HCT116 (cell line): ENCODE measurements at regions not wholly inside any gene's neighbourhood (a gene's known extent, or its start where the extent isn't known, plus 50 kb on each side); places are given as distances from the start of the nearest gene placed in this dataset.

Experiments used
- ATAC-seq: fragments of 200-7000 bp; cut with Tn5 transposase; 2 replicates; pipeline ENCODE4 v1.9.1; 2020; ENCODE audit warnings: mild to moderate bottlenecking, moderate library complexity
- BruUV-seq: library from RNA; stranded (reverse); fragments of 400-500 nt; replicated peaks from 2 replicates; lab custom pipeline; 2021; lab: Mats Ljungman, UMichigan
- CTCF ChIA-PET: fragments of 300-600 bp; sonication (Branson Sonifier 250); formaldehyde crosslinking; loops from one replicate; lab custom pipeline; 2021; ENCODE audit warnings: antibody characterized with exemption; lab: Charles Lee
- POLR2A ChIA-PET: fragments of 300-600, 350-600 bp; sonication (Branson Sonifier 250); formaldehyde crosslinking; loops from one replicate; lab custom pipeline; 2021; ENCODE audit warnings: antibody characterized with exemption; lab: Charles Lee
- RAD21 ChIA-PET, 2 experiments: fragments of 300-600 bp; sonication (Branson Sonifier 250); formaldehyde crosslinking; loops; one replicate each; lab custom pipeline; 2023; ENCODE audit warnings: low total read pairs in 2 of 2; ENCODE audit not compliant: uncharacterized antibody in 2 of 2, unreplicated experiment in 2 of 2, low non-redundant PET in 1 of 2; lab: Charles Lee
- DNase-seq: peaks from one replicate; pipeline ENCODE4 v3.0.0-alpha.2; 2010; ENCODE audit warnings: low read depth, low spot score
- H2AFZ ChIP-seq: fragments of 200-600 bp; shearing (Covaris generic), sonication (generic); 2 replicates; pipeline ENCODE4 v1.6.1; 2017; ENCODE audit warnings: low read depth, mixed run types, mixed read lengths, antibody characterized with exemption, low read length; ENCODE audit not compliant: poor library complexity, severe bottlenecking
- H3K27ac ChIP-seq: 2 replicates; pipeline ENCODE4 v1.5.1; 2012; ENCODE audit warnings: low read depth, low read length
- H3K27me3 ChIP-seq: fragments of 200-600 bp; sonication (generic); 2 replicates; pipeline ENCODE4 v1.6.1; 2016; ENCODE audit warnings: mixed run types, low read length, mixed read lengths; ENCODE audit not compliant: insufficient read depth
- H3K36me3 ChIP-seq, 2 experiments: fragments of 200-500 bp in 1 of 2; fragments of 200-600 bp in 1 of 2; sonication (Bioruptor generic) in 1 of 2; sonication (generic) in 1 of 2; 2 replicates each; pipeline versions ENCODE4 v1.5.1 to v1.6.1; 2014 to 2016; ENCODE audit warnings: low read length in 2 of 2, inconsistent platforms in 1 of 2, mixed read lengths in 1 of 2, mixed run types in 1 of 2; ENCODE audit not compliant: insufficient read depth in 2 of 2, control insufficient read depth in 1 of 2
- H3K4me1 ChIP-seq, 2 experiments: fragments of 200-600 bp in 1 of 2; sonication (generic) in 1 of 2; 2 replicates each; pipeline versions ENCODE4 v1.5.1 to v1.6.1; 2012 to 2017; ENCODE audit warnings: low read length in 2 of 2, inconsistent platforms in 1 of 2, mild to moderate bottlenecking in 1 of 2, mixed read lengths in 1 of 2, mixed run types in 1 of 2, moderate library complexity in 1 of 2; ENCODE audit not compliant: insufficient read depth in 2 of 2, control insufficient read depth in 1 of 2
- H3K4me2 ChIP-seq: fragments of 200-600 bp; sonication (generic); 2 replicates; pipeline ENCODE4 v1.6.1; 2017; ENCODE audit warnings: mixed run types, low read length, mixed read lengths
- H3K4me3 ChIP-seq, 2 experiments: fragments of 200-600 bp in 1 of 2; sonication (generic) in 1 of 2; replicated peaks in 1 of 2; 2 replicates each; pipeline ENCODE4 v1.5.1; 2011 to 2016; ENCODE audit warnings: low read length in 2 of 2, control low read depth in 1 of 2, low read depth in 1 of 2, mild to moderate bottlenecking in 1 of 2, mixed read lengths in 1 of 2, mixed run types in 1 of 2
- H3K79me2 ChIP-seq: fragments of 200-600 bp; sonication (generic); 2 replicates; pipeline ENCODE4 v1.6.1; 2017; ENCODE audit warnings: mild to moderate bottlenecking, mixed run types, low read length, moderate library complexity, mixed read lengths; ENCODE audit not compliant: insufficient read depth
- H3K9ac ChIP-seq: fragments of 200-600 bp; sonication (generic); 2 replicates; pipeline ENCODE4 v1.6.1; 2016; ENCODE audit warnings: low read length, mixed read lengths
- H3K9me2 ChIP-seq: fragments of 200-600 bp; sonication (generic), shearing (Covaris generic); 2 replicates; pipeline ENCODE4 v1.6.1; 2017; ENCODE audit warnings: mixed run types, mild to moderate bottlenecking, moderate library complexity; ENCODE audit not compliant: insufficient read depth
- H3K9me3 ChIP-seq, 2 experiments: fragments of 200-500 bp in 1 of 2; fragments of 200-600 bp in 1 of 2; sonication (Bioruptor generic) in 1 of 2; sonication (generic) in 1 of 2; 2 replicates each; pipeline ENCODE4 v1.6.1; 2014 to 2017; ENCODE audit warnings: low read length in 2 of 2, mixed read lengths in 2 of 2, inconsistent platforms in 1 of 2, low read depth in 1 of 2, mild to moderate bottlenecking in 1 of 2, mixed run types in 1 of 2, moderate library complexity in 1 of 2; ENCODE audit not compliant: control insufficient read depth in 1 of 2, insufficient read depth in 1 of 2
- H4K20me1 ChIP-seq: fragments of 200-600 bp; sonication (generic), shearing (Covaris generic); 2 replicates; pipeline ENCODE4 v1.6.1; 2017; ENCODE audit warnings: mixed run types, mild to moderate bottlenecking, moderate library complexity; ENCODE audit not compliant: insufficient read depth
- CBX3 ChIP-seq: IDR thresholded peaks from 2 replicates; pipeline ENCODE4 v1.6.1; 2012; ENCODE audit warnings: low read depth
- EGR1 ChIP-seq: IDR thresholded peaks from 2 replicates; pipeline ENCODE4 v1.6.1; 2012; ENCODE audit warnings: low read depth
- EZH2 ChIP-seq: fragments of 200-600 bp; sonication (generic); IDR thresholded peaks from 2 replicates; pipeline ENCODE4 v1.6.1; 2017; ENCODE audit warnings: antibody characterized with exemption, mixed run types
- EZH2phosphoT487 ChIP-seq: fragments of 200-600 bp; IDR thresholded peaks from 2 replicates; pipeline ENCODE4 v1.6.1; 2018; ENCODE audit warnings: antibody characterized with exemption, borderline replicate concordance
- FOSL1 ChIP-seq: IDR thresholded peaks from 2 replicates; pipeline ENCODE4 v1.6.1; 2012; ENCODE audit warnings: low read depth
- MAX ChIP-seq: IDR thresholded peaks from 2 replicates; pipeline ENCODE4 v1.6.1; 2012
- POLR2A ChIP-seq: IDR thresholded peaks from 2 replicates; pipeline ENCODE4 v1.7.0; 2011; ENCODE audit warnings: borderline replicate concordance; ENCODE audit not compliant: insufficient read depth, insufficient read length; ENCODE audit errors: extremely low read depth
- POLR2AphosphoS5 ChIP-seq: IDR thresholded peaks from 2 replicates; pipeline ENCODE4 v1.6.1; 2011; ENCODE audit warnings: mild to moderate bottlenecking, low read depth, low read length, moderate library complexity
- RAD21 ChIP-seq: IDR thresholded peaks from 2 replicates; pipeline ENCODE4 v1.6.1; 2012; ENCODE audit warnings: low read depth, mild to moderate bottlenecking
- SP1 ChIP-seq: IDR thresholded peaks from 2 replicates; pipeline ENCODE4 v1.6.1; 2012; ENCODE audit warnings: low read depth
- SRF ChIP-seq: IDR thresholded peaks from 2 replicates; pipeline ENCODE4 v1.6.1; 2012; ENCODE audit warnings: low read depth
- ZFX ChIP-seq: fragments of 450-650 bp; IDR thresholded peaks from 2 replicates; pipeline ENCODE4 v1.6.1; 2017
- intact Hi-C: fragments of 100-400 bp; cut with micrococcal nuclease; formaldehyde crosslinking; loops from 2 replicates; pipeline ENCODE4 v1.10.0; 2022
- TF ChIP-seq, protein P1 (sequence below): IDR thresholded peaks from 2 replicates; pipeline ENCODE4 v1.6.1; 2012; ENCODE audit warnings: low read depth
- TF ChIP-seq, protein P2 (sequence below): IDR thresholded peaks from 2 replicates; pipeline ENCODE4 v1.6.1; 2011; ENCODE audit warnings: mild to moderate bottlenecking, low read length, moderate library complexity; ENCODE audit not compliant: insufficient replicate concordance; ENCODE audit errors: extremely low read depth
- TF ChIP-seq, protein P3 (sequence below): IDR thresholded peaks from 2 replicates; pipeline ENCODE4 v1.6.1; 2012
- TF ChIP-seq, protein P4 (sequence below), 3 experiments: fragments of 200-600 bp in 1 of 3; sonication (generic) in 1 of 3; IDR thresholded peaks in 2 of 3; conservative IDR thresholded peaks in 1 of 3; 2 replicates each; pipeline ENCODE4 v1.5.1; 2012 to 2017; ENCODE audit warnings: low read depth in 2 of 3, low read length in 2 of 3, antibody characterized with exemption in 1 of 3, borderline replicate concordance in 1 of 3, control low read depth in 1 of 3, mild to moderate bottlenecking in 1 of 3, mixed read lengths in 1 of 3, mixed run types in 1 of 3, moderate library complexity in 1 of 3; ENCODE audit not compliant: insufficient read depth in 1 of 3

- intact Hi-C loops, result no loop called here
- Histone ChIP-seq H3K36me3 (no peaks in the 10 kb centered on the region), H3K4me2 (no peak overlapping the region), H2AFZ (no peak overlapping the region), H3K4me1 (no peaks in the 10 kb centered on the region), H4K20me1 (no peaks in the 10 kb centered on the region), H3K4me3 (no peak overlapping the region), H3K79me2 (no peaks in the 10 kb centered on the region), H3K27me3 (no peaks in the 10 kb centered on the region), H3K27ac (no peak overlapping the region), H3K9ac (no peak overlapping the region), H3K9me3 (no peaks in the 10 kb centered on the region), H3K9me2 (no peaks in the 10 kb centered on the region)
- BruUV-seq, result no TSS peak
- TF ChIP-seq, protein P1, sequence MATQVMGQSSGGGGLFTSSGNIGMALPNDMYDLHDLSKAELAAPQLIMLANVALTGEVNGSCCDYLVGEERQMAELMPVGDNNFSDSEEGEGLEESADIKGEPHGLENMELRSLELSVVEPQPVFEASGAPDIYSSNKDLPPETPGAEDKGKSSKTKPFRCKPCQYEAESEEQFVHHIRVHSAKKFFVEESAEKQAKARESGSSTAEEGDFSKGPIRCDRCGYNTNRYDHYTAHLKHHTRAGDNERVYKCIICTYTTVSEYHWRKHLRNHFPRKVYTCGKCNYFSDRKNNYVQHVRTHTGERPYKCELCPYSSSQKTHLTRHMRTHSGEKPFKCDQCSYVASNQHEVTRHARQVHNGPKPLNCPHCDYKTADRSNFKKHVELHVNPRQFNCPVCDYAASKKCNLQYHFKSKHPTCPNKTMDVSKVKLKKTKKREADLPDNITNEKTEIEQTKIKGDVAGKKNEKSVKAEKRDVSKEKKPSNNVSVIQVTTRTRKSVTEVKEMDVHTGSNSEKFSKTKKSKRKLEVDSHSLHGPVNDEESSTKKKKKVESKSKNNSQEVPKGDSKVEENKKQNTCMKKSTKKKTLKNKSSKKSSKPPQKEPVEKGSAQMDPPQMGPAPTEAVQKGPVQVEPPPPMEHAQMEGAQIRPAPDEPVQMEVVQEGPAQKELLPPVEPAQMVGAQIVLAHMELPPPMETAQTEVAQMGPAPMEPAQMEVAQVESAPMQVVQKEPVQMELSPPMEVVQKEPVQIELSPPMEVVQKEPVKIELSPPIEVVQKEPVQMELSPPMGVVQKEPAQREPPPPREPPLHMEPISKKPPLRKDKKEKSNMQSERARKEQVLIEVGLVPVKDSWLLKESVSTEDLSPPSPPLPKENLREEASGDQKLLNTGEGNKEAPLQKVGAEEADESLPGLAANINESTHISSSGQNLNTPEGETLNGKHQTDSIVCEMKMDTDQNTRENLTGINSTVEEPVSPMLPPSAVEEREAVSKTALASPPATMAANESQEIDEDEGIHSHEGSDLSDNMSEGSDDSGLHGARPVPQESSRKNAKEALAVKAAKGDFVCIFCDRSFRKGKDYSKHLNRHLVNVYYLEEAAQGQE, result no peak
- TF ChIP-seq, protein P2, sequence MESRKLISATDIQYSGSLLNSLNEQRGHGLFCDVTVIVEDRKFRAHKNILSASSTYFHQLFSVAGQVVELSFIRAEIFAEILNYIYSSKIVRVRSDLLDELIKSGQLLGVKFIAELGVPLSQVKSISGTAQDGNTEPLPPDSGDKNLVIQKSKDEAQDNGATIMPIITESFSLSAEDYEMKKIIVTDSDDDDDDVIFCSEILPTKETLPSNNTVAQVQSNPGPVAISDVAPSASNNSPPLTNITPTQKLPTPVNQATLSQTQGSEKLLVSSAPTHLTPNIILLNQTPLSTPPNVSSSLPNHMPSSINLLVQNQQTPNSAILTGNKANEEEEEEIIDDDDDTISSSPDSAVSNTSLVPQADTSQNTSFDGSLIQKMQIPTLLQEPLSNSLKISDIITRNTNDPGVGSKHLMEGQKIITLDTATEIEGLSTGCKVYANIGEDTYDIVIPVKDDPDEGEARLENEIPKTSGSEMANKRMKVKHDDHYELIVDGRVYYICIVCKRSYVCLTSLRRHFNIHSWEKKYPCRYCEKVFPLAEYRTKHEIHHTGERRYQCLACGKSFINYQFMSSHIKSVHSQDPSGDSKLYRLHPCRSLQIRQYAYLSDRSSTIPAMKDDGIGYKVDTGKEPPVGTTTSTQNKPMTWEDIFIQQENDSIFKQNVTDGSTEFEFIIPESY, result no peak
- TF ChIP-seq, protein P3, sequence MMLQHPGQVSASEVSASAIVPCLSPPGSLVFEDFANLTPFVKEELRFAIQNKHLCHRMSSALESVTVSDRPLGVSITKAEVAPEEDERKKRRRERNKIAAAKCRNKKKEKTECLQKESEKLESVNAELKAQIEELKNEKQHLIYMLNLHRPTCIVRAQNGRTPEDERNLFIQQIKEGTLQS, result no peak
- TF ChIP-seq RAD21 (no peak), EZH2 (no peak), CBX3 (no peak), SP1 (no peak), ZFX (no peak), EZH2phosphoT487 (no peak), POLR2A (no peak), FOSL1 (no peak), EGR1 (no peak), MAX (no peak), SRF (no peak), POLR2AphosphoS5 (no peak)
- TF ChIP-seq, protein P4, sequence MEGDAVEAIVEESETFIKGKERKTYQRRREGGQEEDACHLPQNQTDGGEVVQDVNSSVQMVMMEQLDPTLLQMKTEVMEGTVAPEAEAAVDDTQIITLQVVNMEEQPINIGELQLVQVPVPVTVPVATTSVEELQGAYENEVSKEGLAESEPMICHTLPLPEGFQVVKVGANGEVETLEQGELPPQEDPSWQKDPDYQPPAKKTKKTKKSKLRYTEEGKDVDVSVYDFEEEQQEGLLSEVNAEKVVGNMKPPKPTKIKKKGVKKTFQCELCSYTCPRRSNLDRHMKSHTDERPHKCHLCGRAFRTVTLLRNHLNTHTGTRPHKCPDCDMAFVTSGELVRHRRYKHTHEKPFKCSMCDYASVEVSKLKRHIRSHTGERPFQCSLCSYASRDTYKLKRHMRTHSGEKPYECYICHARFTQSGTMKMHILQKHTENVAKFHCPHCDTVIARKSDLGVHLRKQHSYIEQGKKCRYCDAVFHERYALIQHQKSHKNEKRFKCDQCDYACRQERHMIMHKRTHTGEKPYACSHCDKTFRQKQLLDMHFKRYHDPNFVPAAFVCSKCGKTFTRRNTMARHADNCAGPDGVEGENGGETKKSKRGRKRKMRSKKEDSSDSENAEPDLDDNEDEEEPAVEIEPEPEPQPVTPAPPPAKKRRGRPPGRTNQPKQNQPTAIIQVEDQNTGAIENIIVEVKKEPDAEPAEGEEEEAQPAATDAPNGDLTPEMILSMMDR (IDR thresholded peaks at IDR 0.05 in 2 of 3, conservative IDR thresholded peaks at IDR 0.05 in 1 of 3; ENCODE audit: borderline replicate concordance in 1 of 3, insufficient read depth in 1 of 3, low read depth in 2 of 3, low read length in 2 of 3), result no peak
- ATAC-seq (no peak), DNase-seq (no peak)
- ChIA-PET RAD21 (no interaction called here), POLR2A (no interaction called here), CTCF (no interaction called here)
Observed at GRCh38 chr9:26516773-26517343, 375.7 kb downstream of the CAAP1 start.
